SKM-1 (cell line): ENCODE measurements at regions not wholly inside any gene's neighbourhood (a gene's known extent, or its start where the extent isn't known, plus 50 kb on each side); places are given as distances from the start of the nearest gene placed in this dataset.
"Not testable (repeated sequence)": the region's sequence is repeated elsewhere in the genome, so short reads cannot be mapped to it uniquely, and the experiment has no call there.

Experiments used
- DNase-seq: peaks from one replicate; lab custom pipeline; 2025; ENCODE audit not compliant: unreplicated experiment; lab: John Stamatoyannopoulos, UW

- no peak for DNase-seq
Observed at GRCh38 chr5:8831854-8832253, 714.0 kb downstream of the SEMA5A start.

- DNase-seq: no peak
Observed at GRCh38 chr5:8839361-8840055, 706.4 kb downstream of the SEMA5A start.

GRCh38 chr5:8840237-8840636, 705.6 kb downstream of the SEMA5A start:
- DNase-seq: no peak

GRCh38 chr5:8840746-8841145, 705.1 kb downstream of the SEMA5A start:
- DNase-seq: not testable (repeated sequence)

- no peak for DNase-seq
Observed at GRCh38 chr5:8842971-8843551, 702.8 kb downstream of the SEMA5A start.

- no peak for DNase-seq
Observed at GRCh38 chr5:8843771-8844170, 702.1 kb downstream of the SEMA5A start.

GRCh38 chr5:8844206-8844605, 701.7 kb downstream of the SEMA5A start:
- no peak for DNase-seq

- DNase-seq: no peak
Observed at GRCh38 chr5:8844847-8845246, 701.0 kb downstream of the SEMA5A start.

GRCh38 chr5:8845296-8845695, 700.6 kb downstream of the SEMA5A start:
- DNase-seq: no peak

GRCh38 chr5:8848366-8848765, 697.5 kb downstream of the SEMA5A start:
- DNase-seq: no peak

GRCh38 chr5:8848997-8849594, 696.8 kb downstream of the SEMA5A start:
- DNase-seq: no peak

GRCh38 chr5:8851101-8851500, 694.8 kb downstream of the SEMA5A start:
- DNase-seq: no peak

- DNase-seq: no peak
Observed at GRCh38 chr5:8857051-8857450, 688.8 kb downstream of the SEMA5A start.

- no peak for DNase-seq
Observed at GRCh38 chr5:8861764-8862163, 684.1 kb downstream of the SEMA5A start.

- DNase-seq: no peak
Observed at GRCh38 chr5:8864053-8864452, 681.8 kb downstream of the SEMA5A start.

- no peak for DNase-seq
Observed at GRCh38 chr5:8865266-8865665, 680.6 kb downstream of the SEMA5A start.

GRCh38 chr5:8865686-8866374, 680.0 kb downstream of the SEMA5A start:
- DNase-seq: no peak

GRCh38 chr5:8868283-8868682, 677.6 kb downstream of the SEMA5A start:
- DNase-seq: no peak

GRCh38 chr5:8869932-8870331, 675.9 kb downstream of the SEMA5A start:
- no peak for DNase-seq

- DNase-seq: no peak
Observed at GRCh38 chr5:8870349-8870958, 675.4 kb downstream of the SEMA5A start.

- DNase-seq: no peak
Observed at GRCh38 chr5:8870959-8871355, 674.9 kb downstream of the SEMA5A start.

GRCh38 chr5:8871446-8871845, 674.4 kb downstream of the SEMA5A start:
- DNase-seq: no peak
